Thyroid gland (tissue), 4 donors: ENCODE measurements at regions not wholly inside any gene's neighbourhood (a gene's known extent, or its start where the extent isn't known, plus 50 kb on each side); places are given as distances from the start of the nearest gene placed in this dataset.

Experiments
- DNase-seq, 2 donors: peaks; one replicate each; pipeline ENCODE4 v3.0.0-alpha.2; 2019
- H3K27ac ChIP-seq, 3 donors: fragments of 200-600 bp; sonication (generic); 1 replicate in 2 of 3; 2 replicates in 1 of 3; pipeline ENCODE4 v1.5.1; 2016 to 2019; ENCODE audit warnings: mild to moderate bottlenecking in 1 of 3, moderate library complexity in 1 of 3
- H3K27me3 ChIP-seq: fragments of 200-600 bp; sonication (generic); one replicate; pipeline ENCODE4 v1.5.1; 2019
- H3K36me3 ChIP-seq, 2 donors: fragments of 200-600 bp; sonication (generic); one replicate each; pipeline ENCODE4 v1.5.1; 2016 to 2019
- H3K4me1 ChIP-seq, 2 donors: fragments of 200-600 bp; sonication (generic); one replicate each; pipeline ENCODE4 v1.5.1; 2017 to 2019
- H3K4me3 ChIP-seq, 3 donors: fragments of 200-600 bp; sonication (generic); replicated peaks in 1 of 3; 1 replicate in 2 of 3; 2 replicates in 1 of 3; pipeline ENCODE4 v1.5.1; 2016; ENCODE audit warnings: mild to moderate bottlenecking in 1 of 3
- H3K9me3 ChIP-seq: fragments of 200-600 bp; sonication (generic); one replicate; pipeline ENCODE4 v1.5.1; 2017
- POLR2A ChIP-seq, 2 donors: fragments of 450-650 bp; IDR thresholded peaks; one replicate each; pipeline ENCODE4 v1.6.1; 2017; ENCODE audit warnings: antibody characterized with exemption in 2 of 2, mild to moderate bottlenecking in 2 of 2, moderate library complexity in 1 of 2
- WGBS, 2 donors: methylation state at CpG; one replicate each; pipeline ENCODE4 v1.1.5; 2017; 5-methylcytosine and 5-hydroxymethylcytosine counted together
- intact Hi-C: fragments of 100-400 bp; cut with DNase I; formaldehyde crosslinking; loops from one replicate; pipeline ENCODE4 v1.15.1; 2023
- TF ChIP-seq, protein P1 (sequence below), 6 experiments: fragments of 200-600 bp in 3 of 6; fragments of 450-650 bp in 3 of 6; sonication (generic) in 3 of 6; IDR thresholded peaks; one replicate each; pipeline ENCODE4 v1.5.1; 2016 to 2019; ENCODE audit warnings: antibody characterized with exemption in 6 of 6, mild to moderate bottlenecking in 2 of 6, inconsistent platforms in 1 of 6, moderate library complexity in 1 of 6

DNA sequence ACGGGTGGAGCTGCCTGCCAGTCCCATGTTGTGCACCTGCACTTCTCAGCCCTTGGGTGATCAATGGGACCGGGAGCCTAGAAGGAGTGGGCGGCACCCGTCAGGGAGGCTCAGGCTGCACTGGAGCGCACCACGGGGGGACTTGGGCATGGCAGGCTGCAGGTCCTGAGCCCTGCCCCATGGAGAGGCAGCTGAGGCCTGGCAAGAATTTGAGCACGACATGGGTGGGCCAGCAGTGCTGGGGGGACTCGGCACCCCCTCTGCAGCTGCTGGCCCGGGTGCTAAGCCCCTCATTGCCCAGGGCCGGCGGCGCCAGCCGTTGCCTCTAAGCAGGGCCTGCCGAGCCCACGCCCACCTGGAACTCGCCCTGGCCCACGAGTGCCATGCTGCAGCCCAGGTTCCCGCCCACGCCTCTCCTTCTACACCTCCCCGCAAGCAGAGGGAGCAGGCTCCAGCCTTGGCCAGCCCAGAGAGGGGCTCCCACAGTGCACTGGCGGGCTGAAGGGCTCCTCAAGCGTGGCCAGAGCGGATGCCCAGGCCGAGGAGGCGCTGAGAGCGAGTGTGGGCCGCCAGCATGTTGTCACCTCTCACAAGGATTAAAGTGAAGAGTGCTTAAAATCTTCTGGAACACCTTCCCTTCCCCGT is 372.0 kb downstream of the ETS1 start:
- no peak for TF ChIP-seq POLR2A (IDR thresholded peaks at IDR 0.05)
- DNase-seq: no peak
- Histone ChIP-seq H3K27me3 (no peaks in the 10 kb centered on the region), H3K4me3 (no peak overlapping the region), H3K36me3 (no peaks in the 10 kb centered on the region), H3K9me3 (no peaks in the 10 kb centered on the region), H3K27ac (no peak overlapping the region), H3K4me1 (no peaks in the 10 kb centered on the region)
- intact Hi-C loops: no loop called here
- 90 to 100% methylated on average over 17 to 20 of the region's 28 CpGs for WGBS, 2 donors

DNA sequence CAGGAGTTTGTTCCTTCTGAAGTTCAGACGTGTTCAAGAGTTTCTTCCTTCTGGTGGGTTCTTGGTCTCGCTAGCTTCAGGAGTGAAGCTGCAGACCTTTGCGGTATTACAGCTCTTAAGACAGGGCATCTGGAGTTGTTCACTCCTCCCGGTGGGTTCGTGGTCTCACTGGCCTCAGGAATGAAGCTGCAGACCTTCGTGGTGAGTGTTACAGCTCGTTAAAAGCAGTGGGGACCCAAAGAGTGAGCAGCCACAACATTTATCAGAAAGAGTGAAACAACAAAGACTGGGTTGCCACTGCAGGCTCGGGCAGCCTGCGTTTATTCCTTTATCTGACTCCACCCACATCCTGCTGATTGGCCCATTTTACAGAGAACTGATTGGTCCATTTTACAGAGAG is 373.1 kb downstream of the ETS1 start:
- TF ChIP-seq, protein P1, sequence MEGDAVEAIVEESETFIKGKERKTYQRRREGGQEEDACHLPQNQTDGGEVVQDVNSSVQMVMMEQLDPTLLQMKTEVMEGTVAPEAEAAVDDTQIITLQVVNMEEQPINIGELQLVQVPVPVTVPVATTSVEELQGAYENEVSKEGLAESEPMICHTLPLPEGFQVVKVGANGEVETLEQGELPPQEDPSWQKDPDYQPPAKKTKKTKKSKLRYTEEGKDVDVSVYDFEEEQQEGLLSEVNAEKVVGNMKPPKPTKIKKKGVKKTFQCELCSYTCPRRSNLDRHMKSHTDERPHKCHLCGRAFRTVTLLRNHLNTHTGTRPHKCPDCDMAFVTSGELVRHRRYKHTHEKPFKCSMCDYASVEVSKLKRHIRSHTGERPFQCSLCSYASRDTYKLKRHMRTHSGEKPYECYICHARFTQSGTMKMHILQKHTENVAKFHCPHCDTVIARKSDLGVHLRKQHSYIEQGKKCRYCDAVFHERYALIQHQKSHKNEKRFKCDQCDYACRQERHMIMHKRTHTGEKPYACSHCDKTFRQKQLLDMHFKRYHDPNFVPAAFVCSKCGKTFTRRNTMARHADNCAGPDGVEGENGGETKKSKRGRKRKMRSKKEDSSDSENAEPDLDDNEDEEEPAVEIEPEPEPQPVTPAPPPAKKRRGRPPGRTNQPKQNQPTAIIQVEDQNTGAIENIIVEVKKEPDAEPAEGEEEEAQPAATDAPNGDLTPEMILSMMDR (IDR thresholded peaks at IDR 0.05): no peak
- no peak for TF ChIP-seq POLR2A (IDR thresholded peaks at IDR 0.05)
- intact Hi-C loops: no loop called here
- H3K27ac ChIP-seq: no peak overlapping the region
- no peaks in the 10 kb centered on the region for H3K27me3 ChIP-seq
- no peaks in the 10 kb centered on the region for H3K9me3 ChIP-seq
- no peak for DNase-seq
- no peak overlapping the region for H3K4me3 ChIP-seq
- 88 to 95% methylated on average over 9 of the region's 9 CpGs for WGBS, 2 donors
- H3K36me3 ChIP-seq: no peaks in the 10 kb centered on the region
- peaks cover 0 to 4% of the 10 kb centered on the region in 2 donors for H3K4me1 ChIP-seq

DNA sequence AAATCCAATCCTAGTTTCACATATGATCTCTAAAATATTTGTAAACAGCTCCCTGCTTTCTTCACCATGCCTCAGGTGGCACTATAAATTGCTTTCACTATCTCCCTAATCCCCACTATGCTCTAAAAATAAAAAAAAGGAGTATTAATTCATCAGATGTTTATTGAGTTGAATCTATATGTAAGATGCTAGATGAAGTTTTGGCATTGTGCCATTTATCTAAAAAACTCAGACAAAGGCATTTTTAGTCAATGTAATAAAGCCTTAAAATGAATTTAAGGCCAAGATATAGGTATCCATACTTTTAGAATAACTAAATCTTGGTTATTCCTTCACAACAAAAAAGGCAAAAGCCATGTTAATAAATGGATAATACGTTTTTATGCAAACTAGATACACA is 373.9 kb downstream of the ETS1 start:
- H3K36me3 ChIP-seq: no peaks in the 10 kb centered on the region
- no peak for TF ChIP-seq POLR2A (IDR thresholded peaks at IDR 0.05)
- TF ChIP-seq, protein P1 (IDR thresholded peaks at IDR 0.05): no peak
- H3K9me3 ChIP-seq: no peaks in the 10 kb centered on the region
- H3K4me1 ChIP-seq: peaks cover 0 to 9% of the 10 kb centered on the region in 2 donors
- H3K4me3 ChIP-seq: no peak overlapping the region
- no peak for DNase-seq
- 83 to 85% methylated on average over 1 of the region's 1 CpG for WGBS, 2 donors
- intact Hi-C loops: no loop called here
- no peak overlapping the region for H3K27ac ChIP-seq
- no peaks in the 10 kb centered on the region for H3K27me3 ChIP-seq

DNA sequence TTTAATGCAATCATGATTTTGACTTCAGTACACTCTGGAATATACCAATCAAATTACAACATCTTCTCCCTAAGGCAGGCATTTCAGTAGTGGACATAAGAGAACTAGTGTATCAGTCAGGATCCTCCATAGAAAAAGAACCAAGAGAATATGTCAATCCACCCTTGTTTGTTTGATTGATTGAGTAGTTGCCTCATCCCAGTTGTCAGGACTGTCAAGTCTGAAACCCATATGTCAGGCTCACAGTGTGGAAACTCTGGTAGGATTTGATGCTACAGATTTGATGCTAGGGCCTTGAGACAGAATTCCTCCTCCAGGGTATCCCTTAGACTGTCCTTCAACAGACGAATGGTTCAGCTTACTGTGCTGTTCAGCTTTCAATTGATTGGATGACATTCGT is 375.0 kb downstream of the ETS1 start:
- no peaks in the 10 kb centered on the region for H3K27me3 ChIP-seq
- intact Hi-C loops: no loop called here
- no peak for DNase-seq
- TF ChIP-seq, protein P1 (IDR thresholded peaks at IDR 0.05): no peak
- no peak for TF ChIP-seq POLR2A (IDR thresholded peaks at IDR 0.05)
- H3K4me1 ChIP-seq: peaks cover 0 to 17% of the 10 kb centered on the region in 2 donors
- no peak overlapping the region for H3K27ac ChIP-seq
- WGBS, 2 donors: 96% methylated on average over 2 of the region's 2 CpGs
- no peaks in the 10 kb centered on the region for H3K9me3 ChIP-seq
- H3K4me3 ChIP-seq: no peak overlapping the region
- H3K36me3 ChIP-seq: no peaks in the 10 kb centered on the region

DNA sequence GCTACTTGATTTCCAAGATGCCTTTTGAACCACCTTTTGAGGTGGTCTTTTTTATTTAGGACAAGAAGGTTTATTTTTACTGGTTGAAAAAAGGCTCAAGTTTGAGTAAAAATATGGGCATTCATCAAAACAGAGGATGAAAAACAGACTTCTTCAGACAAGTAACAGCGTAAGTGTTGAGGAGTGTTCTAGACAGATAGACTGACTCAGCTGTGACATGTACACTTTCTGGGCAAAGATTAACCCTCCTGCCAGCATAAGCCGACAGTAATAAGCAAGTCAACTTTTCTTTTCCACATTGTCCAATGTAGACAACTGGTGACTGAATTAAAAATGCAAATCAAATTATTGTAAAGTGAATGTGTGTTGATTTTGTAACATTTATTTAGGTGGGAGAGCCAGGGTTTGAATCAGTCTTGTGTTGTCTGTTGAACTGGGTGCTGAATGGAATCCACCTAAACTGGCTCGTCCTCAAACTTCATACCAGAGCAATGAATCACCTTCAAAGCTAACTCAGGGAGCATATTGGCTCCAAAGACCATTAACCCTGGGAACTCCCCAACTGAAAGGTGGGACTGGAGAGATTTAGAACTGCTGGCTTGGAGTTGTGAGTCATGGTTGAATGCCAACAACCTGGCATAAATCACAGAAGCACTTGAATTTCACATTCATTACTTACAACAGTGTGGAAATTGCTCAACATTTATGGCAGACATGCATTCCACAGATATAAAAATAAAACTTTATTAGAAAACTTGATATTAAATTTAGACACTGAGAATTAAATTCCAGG is 377.0 kb downstream of the ETS1 start:
- Histone ChIP-seq H3K4me3 (no peak overlapping the region), H3K36me3 (no peaks in the 10 kb centered on the region), H3K9me3 (no peaks in the 10 kb centered on the region), H3K4me1 (peaks cover 0 to 17% of the 10 kb centered on the region in 2 donors), H3K27ac (no peak overlapping the region), H3K27me3 (no peaks in the 10 kb centered on the region)
- peak; percentile 29 to 50 for DNase-seq
- WGBS, 2 donors: 56 to 65% methylated on average over 3 of the region's 3 CpGs
- intact Hi-C loops: no loop called here
- no peak for TF ChIP-seq POLR2A (IDR thresholded peaks at IDR 0.05)
- TF ChIP-seq, protein P1 (IDR thresholded peaks at IDR 0.05): no peak
